CD4-positive, alpha-beta memory T cell (primary cell): ENCODE measurements at regions not wholly inside any gene's neighbourhood (a gene's known extent, or its start where the extent isn't known, plus 50 kb on each side); places are given as distances from the start of the nearest gene placed in this dataset.

Source experiments
- CTCF ChIA-PET: fragments of 350-600 bp; sonication (Branson Sonifier 250); formaldehyde crosslinking; loops from one replicate; lab custom pipeline; 2021; ENCODE audit warnings: inconsistent platforms; ENCODE audit not compliant: partially characterized antibody; lab: Charles Lee
- POLR2A ChIA-PET: fragments of 350-600 bp; sonication (Branson Sonifier 250); formaldehyde crosslinking; loops from one replicate; lab custom pipeline; 2021; ENCODE audit not compliant: partially characterized antibody; lab: Charles Lee
- DNase-seq, 5 donors: peaks; one replicate each; pipeline versions ENCODE4 v3.0.0 to v3.0.0-alpha.2; 2020 to 2022; ENCODE audit warnings: mixed read lengths in 1 of 5
- H3K27ac ChIP-seq: one replicate; pipeline ENCODE4 v1.7.0; 2013; ENCODE audit warnings: low read depth, low read length
- H3K27me3 ChIP-seq: 2 replicates; pipeline ENCODE4 v1.7.0; 2013; ENCODE audit warnings: mild to moderate bottlenecking, low read length, moderate library complexity; ENCODE audit not compliant: insufficient read depth
- H3K36me3 ChIP-seq: 2 replicates; pipeline ENCODE4 v1.7.0; 2013; ENCODE audit warnings: mild to moderate bottlenecking, low read length, moderate library complexity; ENCODE audit not compliant: insufficient read depth
- H3K4me1 ChIP-seq: 2 replicates; pipeline ENCODE4 v1.7.0; 2013; ENCODE audit warnings: mild to moderate bottlenecking, low read length, moderate library complexity; ENCODE audit not compliant: insufficient read depth
- H3K4me3 ChIP-seq, 2 donors: one replicate each; pipeline ENCODE4 v1.7.0; 2013; ENCODE audit warnings: low read length in 2 of 2, mild to moderate bottlenecking in 1 of 2
- H3K9me3 ChIP-seq, 2 donors: one replicate each; pipeline ENCODE4 v1.7.0; 2013; ENCODE audit warnings: low read length in 2 of 2, control low read depth in 1 of 2; ENCODE audit not compliant: control insufficient read depth in 1 of 2
- H3K27ac Mint-ChIP-seq, 7 donors: one replicate each; pipeline ENCODE4 v1.8.0; 2020 to 2021; ENCODE audit warnings: mixed read lengths in 7 of 7, mild to moderate bottlenecking in 6 of 7, inconsistent platforms in 3 of 7, moderate library complexity in 3 of 7
- H3K27me3 Mint-ChIP-seq, 2 donors: one replicate each; pipeline ENCODE4 v1.8.0; 2020 to 2021; ENCODE audit warnings: mixed read lengths in 2 of 2
- H3K36me3 Mint-ChIP-seq, 2 donors: one replicate each; pipeline ENCODE4 v1.8.0; 2020 to 2021; ENCODE audit warnings: mixed read lengths in 2 of 2, inconsistent platforms in 1 of 2, mild to moderate bottlenecking in 1 of 2
- H3K4me1 Mint-ChIP-seq, 4 donors: one replicate each; pipeline ENCODE4 v1.8.0; 2020 to 2021; ENCODE audit warnings: mixed read lengths in 4 of 4, mild to moderate bottlenecking in 1 of 4
- H3K4me3 Mint-ChIP-seq, 8 donors: one replicate each; pipeline ENCODE4 v1.8.0; 2020 to 2021; ENCODE audit warnings: mixed read lengths in 8 of 8, mild to moderate bottlenecking in 7 of 8, moderate library complexity in 6 of 8, inconsistent platforms in 3 of 8
- H3K9me3 Mint-ChIP-seq, 8 donors: one replicate each; pipeline ENCODE4 v1.8.0; 2020 to 2021; ENCODE audit warnings: mixed read lengths in 8 of 8, mild to moderate bottlenecking in 5 of 8, inconsistent platforms in 3 of 8, moderate library complexity in 1 of 8
- intact Hi-C: fragments of 100-400 bp; cut with micrococcal nuclease; formaldehyde crosslinking; loops from one replicate; pipeline ENCODE4 v1.15.1; 2023

- Mint-ChIP-seq H3K27me3 (no peaks in the 10 kb centered on the region), H3K4me3 (no peak overlapping the region), H3K4me1 (no peaks in the 10 kb centered on the region), H3K9me3 (peaks cover 0 to 3% (median 3%) of the 10 kb centered on the region in 8 donors), H3K36me3 (no peaks in the 10 kb centered on the region), H3K27ac (no peak overlapping the region)
- H3K27ac ChIP-seq = no peak overlapping the region
- intact Hi-C loops = no loop called here
- POLR2A ChIA-PET = no interaction called here
- no peak overlapping the region for H3K4me3 ChIP-seq
- no peak for DNase-seq
- H3K4me1 ChIP-seq = no peaks in the 10 kb centered on the region
- CTCF ChIA-PET = no interaction called here
- H3K27me3 ChIP-seq = no peaks in the 10 kb centered on the region
- H3K36me3 ChIP-seq = no peaks in the 10 kb centered on the region
- no peaks in the 10 kb centered on the region for H3K9me3 ChIP-seq
Observed at GRCh38 chr4:110920990-110921389, 298.1 kb upstream of the PITX2 start.

- CTCF ChIA-PET = no interaction called here
- Mint-ChIP-seq H3K4me1 (no peaks in the 10 kb centered on the region), H3K27ac (no peak overlapping the region), H3K36me3 (no peaks in the 10 kb centered on the region), H3K27me3 (no peaks in the 10 kb centered on the region), H3K9me3 (peaks cover 0 to 5% (median 2%) of the 10 kb centered on the region in 8 donors), H3K4me3 (no peak overlapping the region)
- no peaks in the 10 kb centered on the region for H3K9me3 ChIP-seq
- intact Hi-C loops = no loop called here
- no peak overlapping the region for H3K4me3 ChIP-seq
- H3K27me3 ChIP-seq = no peaks in the 10 kb centered on the region
- H3K4me1 ChIP-seq = no peaks in the 10 kb centered on the region
- no peaks in the 10 kb centered on the region for H3K36me3 ChIP-seq
- POLR2A ChIA-PET = no interaction called here
- no peak for DNase-seq
- H3K27ac ChIP-seq = no peak overlapping the region
Observed at GRCh38 chr4:110924761-110925160, 301.9 kb upstream of the PITX2 start.

GRCh38 chr4:110926841-110927400 is 304.0 kb upstream of the PITX2 start:
- Histone ChIP-seq H3K27ac (no peak overlapping the region), H3K4me1 (no peaks in the 10 kb centered on the region), H3K9me3 (no peaks in the 10 kb centered on the region), H3K36me3 (no peaks in the 10 kb centered on the region), H3K27me3 (no peaks in the 10 kb centered on the region), H3K4me3 (no peak overlapping the region)
- Mint-ChIP-seq H3K27me3 (no peaks in the 10 kb centered on the region), H3K36me3 (no peaks in the 10 kb centered on the region), H3K4me1 (no peaks in the 10 kb centered on the region), H3K9me3 (peaks cover 0 to 5% (median under 1%) of the 10 kb centered on the region in 8 donors), H3K4me3 (no peak overlapping the region), H3K27ac (no peak overlapping the region)
- POLR2A ChIA-PET = no interaction called here
- CTCF ChIA-PET = no interaction called here
- intact Hi-C loops = no loop called here
- no peak for DNase-seq

GRCh38 chr4:110933341-110933740 is 310.5 kb upstream of the PITX2 start:
- ChIA-PET POLR2A (no interaction called here), CTCF (no interaction called here)
- no peaks in the 10 kb centered on the region for H3K4me1 ChIP-seq
- H3K27ac ChIP-seq = no peak overlapping the region
- Mint-ChIP-seq H3K9me3 (peaks cover 0 to 2% (median 0%) of the 10 kb centered on the region in 8 donors), H3K27ac (no peak overlapping the region), H3K4me3 (no peak overlapping the region), H3K27me3 (no peaks in the 10 kb centered on the region), H3K4me1 (no peaks in the 10 kb centered on the region), H3K36me3 (no peaks in the 10 kb centered on the region)
- H3K4me3 ChIP-seq = no peak overlapping the region
- H3K36me3 ChIP-seq = no peaks in the 10 kb centered on the region
- no peaks in the 10 kb centered on the region for H3K27me3 ChIP-seq
- H3K9me3 ChIP-seq = no peaks in the 10 kb centered on the region
- no peak for DNase-seq
- intact Hi-C loops = no loop called here

- H3K4me1 Mint-ChIP-seq = no peaks in the 10 kb centered on the region
Observed at GRCh38 chr4:110944501-110944900, 321.6 kb upstream of the PITX2 start.

GRCh38 chr4:110945600-110945999 is 322.7 kb upstream of the PITX2 start:
- Histone ChIP-seq H3K27ac (no peak overlapping the region), H3K4me3 (no peak overlapping the region), H3K4me1 (no peaks in the 10 kb centered on the region), H3K27me3 (no peaks in the 10 kb centered on the region), H3K36me3 (no peaks in the 10 kb centered on the region), H3K9me3 (no peaks in the 10 kb centered on the region)
- DNase-seq = no peak
- peaks cover 0 to 7% (median 0%) of the 10 kb centered on the region in 8 donors for H3K9me3 Mint-ChIP-seq
- intact Hi-C loops = no loop called here
- no peaks in the 10 kb centered on the region for H3K4me1 Mint-ChIP-seq
- ChIA-PET CTCF (no interaction called here), POLR2A (no interaction called here)
- H3K36me3 Mint-ChIP-seq = no peaks in the 10 kb centered on the region
- H3K27me3 Mint-ChIP-seq = no peaks in the 10 kb centered on the region
- H3K4me3 Mint-ChIP-seq = no peak overlapping the region
- H3K27ac Mint-ChIP-seq = no peak overlapping the region

More at GRCh38 chr4:110944501-110944900, 321.6 kb upstream of the PITX2 start:
- no peaks in the 10 kb centered on the region for H3K27me3 ChIP-seq
- no peak overlapping the region for H3K27ac ChIP-seq
- no peak overlapping the region for H3K4me3 ChIP-seq
- H3K4me3 Mint-ChIP-seq = no peak overlapping the region
- DNase-seq = no peak
- H3K9me3 ChIP-seq = no peaks in the 10 kb centered on the region
- no peaks in the 10 kb centered on the region for H3K4me1 ChIP-seq
- ChIA-PET CTCF (no interaction called here), POLR2A (no interaction called here)
- H3K27me3 Mint-ChIP-seq = no peaks in the 10 kb centered on the region
- no peaks in the 10 kb centered on the region for H3K36me3 ChIP-seq
- H3K27ac Mint-ChIP-seq = no peak overlapping the region
- peaks cover 0 to 7% (median 2%) of the 10 kb centered on the region in 8 donors for H3K9me3 Mint-ChIP-seq
- intact Hi-C loops = no loop called here
- H3K36me3 Mint-ChIP-seq = no peaks in the 10 kb centered on the region

- ChIA-PET CTCF (no interaction called here), POLR2A (no interaction called here)
- Histone ChIP-seq H3K9me3 (no peaks in the 10 kb centered on the region), H3K4me3 (no peak overlapping the region), H3K36me3 (no peaks in the 10 kb centered on the region), H3K27me3 (no peaks in the 10 kb centered on the region), H3K4me1 (no peaks in the 10 kb centered on the region), H3K27ac (no peak overlapping the region)
- Mint-ChIP-seq H3K4me3 (no peak overlapping the region), H3K36me3 (no peaks in the 10 kb centered on the region), H3K4me1 (no peaks in the 10 kb centered on the region), H3K27me3 (no peaks in the 10 kb centered on the region), H3K27ac (no peak overlapping the region), H3K9me3 (peaks cover 0 to 7% (median 0%) of the 10 kb centered on the region in 8 donors)
- intact Hi-C loops = no loop called here
- DNase-seq = no peak
Observed at GRCh38 chr4:110949542-110949941, 326.7 kb upstream of the PITX2 start.

- H3K4me3 Mint-ChIP-seq = no peak overlapping the region
- no peaks in the 10 kb centered on the region for H3K36me3 Mint-ChIP-seq
- Histone ChIP-seq H3K4me3 (no peak overlapping the region), H3K27ac (no peak overlapping the region), H3K4me1 (no peaks in the 10 kb centered on the region), H3K9me3 (no peaks in the 10 kb centered on the region), H3K36me3 (no peaks in the 10 kb centered on the region), H3K27me3 (no peaks in the 10 kb centered on the region)
- ChIA-PET CTCF (no interaction called here), POLR2A (no interaction called here)
- H3K27ac Mint-ChIP-seq = no peak overlapping the region
- H3K27me3 Mint-ChIP-seq = no peaks in the 10 kb centered on the region
- no peak for DNase-seq
- no peaks in the 10 kb centered on the region for H3K9me3 Mint-ChIP-seq
- intact Hi-C loops = no loop called here
- H3K4me1 Mint-ChIP-seq = no peaks in the 10 kb centered on the region
Observed at GRCh38 chr4:110950731-110951130, 327.9 kb upstream of the PITX2 start.
